ENCODE measurements at regions not wholly inside any gene's neighbourhood (a gene's known extent, or its start where the extent isn't known, plus 50 kb on each side); places are given as distances from the start of the nearest gene placed in this dataset.

GRCh38 chr5:98454407-98454806, 319.1 kb upstream of the RGMB start:
- no peak overlapping the region for H3K4me2 ChIP-seq (ENCODE audit: insufficient read depth in 1 of 2, low read depth in 2 of 2, low read length in 2 of 2)
- H2AK5ac ChIP-seq (ENCODE audit: low read depth, low read length) = no peak overlapping the region
- POLR2A ChIA-PET (ENCODE audit: partially characterized antibody) = no interaction called here
- H4K20me1 ChIP-seq (replicated peaks in 1 of 2; ENCODE audit: control insufficient read depth in 1 of 2, insufficient read depth in 2 of 2, low read length in 2 of 2) = no peaks in the 10 kb centered on the region
- no peak overlapping the region for H3K56ac ChIP-seq (replicated peaks; ENCODE audit: insufficient read length, low read depth, low read length)
- H3K79me2 ChIP-seq (ENCODE audit: control insufficient read depth in 1 of 2, insufficient read depth in 2 of 2, low read length in 2 of 2) = no peaks in the 10 kb centered on the region
- no peak overlapping the region for H3K14ac ChIP-seq (ENCODE audit: insufficient read length)
- H3K23ac ChIP-seq (ENCODE audit: insufficient read length) = no peak overlapping the region
- H4K8ac ChIP-seq (ENCODE audit: extremely low read depth, insufficient read depth, low read length) = no peak overlapping the region
- H3K36me3 ChIP-seq (ENCODE audit: control insufficient read depth in 2 of 4, insufficient read depth in 4 of 4, low read length in 3 of 4) = no peaks in the 10 kb centered on the region
- H3K4me1 ChIP-seq (replicated peaks in 1 of 4; ENCODE audit: control insufficient read depth in 3 of 4, insufficient read depth in 4 of 4, low read length in 3 of 4) = no peaks in the 10 kb centered on the region
- no peak overlapping the region for H3K9ac ChIP-seq (replicated peaks in 1 of 4; ENCODE audit: extremely low read depth in 1 of 4, low read depth in 3 of 4, low read length in 3 of 4)
- H2BK20ac ChIP-seq (ENCODE audit: low read length) = no peak overlapping the region
- H2BK12ac ChIP-seq (ENCODE audit: low read depth, low read length) = no peak overlapping the region
- H2AFZ ChIP-seq (ENCODE audit: low read length) = no peak overlapping the region
- H3K4me3 ChIP-seq (ENCODE audit: extremely low read depth in 1 of 4, insufficient read depth in 2 of 4, low read depth in 3 of 4, low read length in 4 of 4) = no peak overlapping the region
- H3K27me3 ChIP-seq (replicated peaks in 1 of 4; ENCODE audit: control insufficient read depth in 3 of 4, extremely low read depth in 1 of 4, insufficient read depth in 3 of 4, low read length in 3 of 4) = no peaks in the 10 kb centered on the region
- H3K27ac ChIP-seq (ENCODE audit: low read depth, low read length) = no peak overlapping the region
- CTCF ChIA-PET (ENCODE audit: partially characterized antibody) = no interaction called here
- no peak overlapping the region for H3K18ac ChIP-seq (ENCODE audit: extremely low read depth, low read length)
- no peak overlapping the region for H3K4ac ChIP-seq (replicated peaks; ENCODE audit: insufficient read length, low read depth, low read length)
- H3K9me3 ChIP-seq (ENCODE audit: insufficient read depth in 2 of 2, low read depth in 1 of 2, low read length in 1 of 2) = no peaks in the 10 kb centered on the region
- H2BK15ac ChIP-seq (ENCODE audit: low read length) = no peak overlapping the region
- no peak overlapping the region for H2BK5ac ChIP-seq (ENCODE audit: low read depth, low read length)
- no peaks in the 10 kb centered on the region for H3K79me1 ChIP-seq (ENCODE audit: low read depth, low read length)
- H2BK120ac ChIP-seq (replicated peaks; ENCODE audit: low read depth, low read length) = no peak overlapping the region
- DNase-seq (ENCODE audit: low read depth in 1 of 2, low spot score in 2 of 2) (no peak), FAIRE-seq (no peak)
- 88% methylated on average over 1 of the region's 1 CpG; no CpG with 5 or more reads in 1 of the 2 experiments for WGBS, 2 experiments (ENCODE audit: extremely low coverage in 1 of 2, insufficient coverage in 1 of 2, insufficient read length in 1 of 2, insufficient replicate concordance in 2 of 2, low coverage in 1 of 2, low lambda C conversion rate in 2 of 2, missing lambda C conversion rate in 1 of 2)
- no peak overlapping the region for H4K5ac ChIP-seq (ENCODE audit: insufficient read length, low read depth, low read length)
- no peak overlapping the region for H4K91ac ChIP-seq (replicated peaks; ENCODE audit: insufficient read length, low read length)
- no peaks in the 10 kb centered on the region for H3K23me2 ChIP-seq (ENCODE audit: low read depth, low read length)
- TF ChIP-seq EZH2 (IDR thresholded peaks at IDR 0.05; ENCODE audit: low read depth, low read length, severe bottlenecking) (no peak), CHD1 (IDR thresholded peaks at IDR 0.05; ENCODE audit: low read depth, low read length) (no peak), KDM1A (IDR thresholded peaks at IDR 0.05; ENCODE audit: borderline replicate concordance, low read length) (no peak), MAFK (IDR thresholded peaks at IDR 0.05; ENCODE audit: low read depth, low read length) (no peak), TAF1 (IDR thresholded peaks at IDR 0.05; ENCODE audit: low read depth, low read length) (no peak), ATF2 (IDR thresholded peaks at IDR 0.05; ENCODE audit: low read length) (no peak), RNF2 (IDR thresholded peaks at IDR 0.05; ENCODE audit: borderline replicate concordance, low read depth, low read length, missing control alignments, poor library complexity, severe bottlenecking) (no peak), JUND (IDR thresholded peaks at IDR 0.05; ENCODE audit: low read length) (no peak), EP300 (IDR thresholded peaks at IDR 0.05; ENCODE audit: borderline replicate concordance in 1 of 2, low read depth in 2 of 2, low read length in 2 of 2) (no peak), BACH1 (IDR thresholded peaks at IDR 0.05; ENCODE audit: low read length) (no peak)
- TF ChIP-seq, protein P1, sequence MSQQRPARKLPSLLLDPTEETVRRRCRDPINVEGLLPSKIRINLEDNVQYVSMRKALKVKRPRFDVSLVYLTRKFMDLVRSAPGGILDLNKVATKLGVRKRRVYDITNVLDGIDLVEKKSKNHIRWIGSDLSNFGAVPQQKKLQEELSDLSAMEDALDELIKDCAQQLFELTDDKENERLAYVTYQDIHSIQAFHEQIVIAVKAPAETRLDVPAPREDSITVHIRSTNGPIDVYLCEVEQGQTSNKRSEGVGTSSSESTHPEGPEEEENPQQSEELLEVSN (IDR thresholded peaks at IDR 0.05) = no peak
- TF ChIP-seq, protein P2, sequence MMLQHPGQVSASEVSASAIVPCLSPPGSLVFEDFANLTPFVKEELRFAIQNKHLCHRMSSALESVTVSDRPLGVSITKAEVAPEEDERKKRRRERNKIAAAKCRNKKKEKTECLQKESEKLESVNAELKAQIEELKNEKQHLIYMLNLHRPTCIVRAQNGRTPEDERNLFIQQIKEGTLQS (IDR thresholded peaks at IDR 0.05; ENCODE audit: insufficient read depth, low read depth, low read length) = no peak

Data from H1 (cell line).